EL (cell line): ENCODE measurements at regions not wholly inside any gene's neighbourhood (a gene's known extent, or its start where the extent isn't known, plus 50 kb on each side); places are given as distances from the start of the nearest gene placed in this dataset.
"Not testable (repeated sequence)": the region's sequence is repeated elsewhere in the genome, so short reads cannot be mapped to it uniquely, and the experiment has no call there.

Experiments
- DNase-seq: peaks from one replicate; pipeline ENCODE4 v3.0.0-alpha.2; 2016

- DNase-seq: no peak
Observed at GRCh38 chr13:82116422-82116989, 1765.8 kb downstream of the SLITRK1 start.

GRCh38 chr13:82115391-82115790 lies 1766.9 kb downstream of the SLITRK1 start:
- no peak for DNase-seq

GRCh38 chr13:82096256-82096655 lies 1755.3 kb upstream of the SPRY2 start:
- DNase-seq: no peak

- no peak for DNase-seq
Observed at GRCh38 chr13:82092312-82092711, 1751.4 kb upstream of the SPRY2 start.

- DNase-seq: peak; percentile 5
Observed at GRCh38 chr13:82088781-82089180, 1747.9 kb upstream of the SPRY2 start.

GRCh38 chr13:82076496-82076895 lies 1735.6 kb upstream of the SPRY2 start:
- DNase-seq: no peak

GRCh38 chr13:82070416-82070815 lies 1729.5 kb upstream of the SPRY2 start:
- DNase-seq: no peak

GRCh38 chr13:82062772-82063171 lies 1721.8 kb upstream of the SPRY2 start:
- DNase-seq: peak; percentile 19

GRCh38 chr13:82058364-82058763 lies 1717.4 kb upstream of the SPRY2 start:
- no peak for DNase-seq

GRCh38 chr13:82045316-82045715 lies 1704.4 kb upstream of the SPRY2 start:
- not testable (repeated sequence) for DNase-seq

- DNase-seq: no peak
Observed at GRCh38 chr13:82036602-82037001, 1695.7 kb upstream of the SPRY2 start.

GRCh38 chr13:82011355-82011754 lies 1670.4 kb upstream of the SPRY2 start:
- DNase-seq: no peak

- DNase-seq: no peak
Observed at GRCh38 chr13:82010780-82011179, 1669.9 kb upstream of the SPRY2 start.

GRCh38 chr13:82002710-82003109 lies 1661.8 kb upstream of the SPRY2 start:
- no peak for DNase-seq

GRCh38 chr13:81995316-81995715 lies 1654.4 kb upstream of the SPRY2 start:
- DNase-seq: no peak

GRCh38 chr13:81990652-81991051 lies 1649.7 kb upstream of the SPRY2 start:
- DNase-seq: no peak

- no peak for DNase-seq
Observed at GRCh38 chr13:81988567-81988966, 1647.6 kb upstream of the SPRY2 start.

GRCh38 chr13:81987677-81988357 lies 1646.9 kb upstream of the SPRY2 start:
- DNase-seq: no peak

GRCh38 chr13:81987159-81987558 lies 1646.2 kb upstream of the SPRY2 start:
- DNase-seq: no peak

- DNase-seq: no peak
Observed at GRCh38 chr13:81986308-81986707, 1645.4 kb upstream of the SPRY2 start.

GRCh38 chr13:81957121-81957520 lies 1616.2 kb upstream of the SPRY2 start:
- DNase-seq: peak; percentile 1

- DNase-seq: peak; percentile 40
Observed at GRCh38 chr13:81929988-81930387, 1589.1 kb upstream of the SPRY2 start.

GRCh38 chr13:81927347-81927746 lies 1586.4 kb upstream of the SPRY2 start:
- no peak for DNase-seq

GRCh38 chr13:81917810-81918209 lies 1576.9 kb upstream of the SPRY2 start:
- no peak for DNase-seq

- peak; percentile 6 for DNase-seq
Observed at GRCh38 chr13:81916461-81916860, 1575.5 kb upstream of the SPRY2 start.
